Skeletal muscle tissue (tissue), 3 donors: ENCODE measurements at regions not wholly inside any gene's neighbourhood (a gene's known extent, or its start where the extent isn't known, plus 50 kb on each side); places are given as distances from the start of the nearest gene placed in this dataset.

Experiments
- H3K27ac ChIP-seq: one replicate; pipeline ENCODE4 v1.7.0; 2013; ENCODE audit warnings: mild to moderate bottlenecking, low read depth, low read length, inconsistent platforms
- H3K27me3 ChIP-seq, 3 donors: one replicate each; pipeline ENCODE4 v1.7.0; 2013; ENCODE audit warnings: low read length in 3 of 3; ENCODE audit not compliant: control insufficient read depth in 3 of 3, insufficient read depth in 3 of 3
- H3K36me3 ChIP-seq, 3 donors: one replicate each; pipeline ENCODE4 v1.7.0; 2013; ENCODE audit warnings: low read length in 3 of 3; ENCODE audit not compliant: control insufficient read depth in 3 of 3, insufficient read depth in 3 of 3
- H3K4me1 ChIP-seq, 3 donors: one replicate each; pipeline ENCODE4 v1.7.0; 2013; ENCODE audit warnings: low read length in 3 of 3, mild to moderate bottlenecking in 3 of 3; ENCODE audit not compliant: control insufficient read depth in 3 of 3, insufficient read depth in 3 of 3
- H3K4me3 ChIP-seq, 3 donors: one replicate each; pipeline ENCODE4 v1.7.0; 2013; ENCODE audit warnings: low read length in 3 of 3
- H3K9ac ChIP-seq, 3 donors: one replicate each; pipeline ENCODE4 v1.7.0; 2013; ENCODE audit warnings: low read length in 3 of 3, mild to moderate bottlenecking in 3 of 3, moderate library complexity in 2 of 3, low read depth in 1 of 3
- H3K9me3 ChIP-seq, 3 donors: one replicate each; pipeline ENCODE4 v1.7.0; 2013; ENCODE audit warnings: low read length in 3 of 3; ENCODE audit not compliant: control insufficient read depth in 3 of 3
- donor health status: Osteomylitis.

DNA sequence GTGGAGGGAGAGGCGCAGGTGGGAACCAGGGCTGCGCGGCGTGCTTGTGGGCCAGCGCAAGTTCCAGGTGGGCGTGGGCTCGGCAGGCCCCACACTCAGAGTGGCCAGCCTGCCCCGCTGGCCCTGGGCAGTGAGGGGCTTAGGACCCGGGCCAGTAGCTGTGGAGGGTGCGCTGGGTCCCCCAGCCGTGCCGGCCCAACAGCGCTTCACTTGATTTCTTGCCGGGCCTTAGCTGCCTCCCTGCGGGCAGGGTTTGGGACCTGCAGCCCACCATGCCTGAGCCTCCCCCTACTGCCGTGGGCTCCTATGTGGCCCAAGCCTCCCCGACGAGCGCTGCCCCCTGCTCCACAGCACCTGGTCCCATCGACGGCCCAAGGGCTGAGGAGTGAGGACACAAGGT lies 1636.9 kb upstream of the SLC39A10 start:
- no peak overlapping the region for H3K4me3 ChIP-seq
- no peaks in the 10 kb centered on the region for H3K9me3 ChIP-seq
- H3K9ac ChIP-seq, result no peak overlapping the region
- no peaks in the 10 kb centered on the region for H3K4me1 ChIP-seq
- H3K27me3 ChIP-seq, result no peaks in the 10 kb centered on the region
- no peaks in the 10 kb centered on the region for H3K36me3 ChIP-seq
- no peak overlapping the region for H3K27ac ChIP-seq

DNA sequence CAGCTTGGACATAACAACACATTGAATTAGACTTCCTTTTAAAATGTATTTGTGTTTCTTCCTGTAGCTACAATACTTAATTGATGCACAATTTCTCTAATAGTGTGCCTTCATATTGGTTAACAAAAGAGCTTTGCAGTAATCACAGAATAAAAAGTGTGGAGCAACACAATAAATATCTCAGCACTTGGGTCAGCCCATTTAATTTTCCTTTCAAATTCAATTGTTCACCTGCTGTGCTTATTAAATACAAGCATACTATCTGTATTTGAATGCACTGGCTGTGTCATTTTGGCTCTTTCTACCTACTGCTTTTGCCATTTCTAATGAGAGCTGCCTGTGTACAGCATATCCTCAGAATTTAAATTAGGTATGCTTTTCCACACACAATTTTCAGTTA lies 1641.3 kb upstream of the SLC39A10 start:
- no peak overlapping the region for H3K27ac ChIP-seq
- no peaks in the 10 kb centered on the region for H3K4me1 ChIP-seq
- H3K4me3 ChIP-seq, result no peak overlapping the region
- no peaks in the 10 kb centered on the region for H3K27me3 ChIP-seq
- H3K9me3 ChIP-seq, result no peaks in the 10 kb centered on the region
- H3K9ac ChIP-seq, result no peak overlapping the region
- H3K36me3 ChIP-seq, result no peaks in the 10 kb centered on the region

DNA sequence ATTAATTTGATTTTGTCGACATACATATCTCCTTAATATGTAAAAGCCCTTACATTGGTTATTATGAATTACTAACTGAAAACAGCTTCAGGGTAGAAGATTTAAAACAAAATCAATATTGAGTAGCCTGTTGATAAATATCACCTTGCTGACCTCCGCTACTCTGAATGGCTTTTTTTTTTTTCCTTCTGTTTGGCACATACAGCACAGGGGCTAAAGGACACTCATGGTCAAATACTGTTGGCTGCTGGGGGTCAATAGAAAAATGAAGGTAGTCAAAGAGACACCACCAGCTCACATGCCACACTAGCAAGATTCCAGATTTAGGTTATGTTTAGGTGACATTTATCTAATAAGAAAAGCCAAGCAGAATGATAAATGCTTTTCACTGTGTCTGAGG lies 1642.4 kb upstream of the SLC39A10 start:
- Histone ChIP-seq H3K27ac (no peak overlapping the region), H3K4me1 (no peaks in the 10 kb centered on the region), H3K9ac (no peak overlapping the region), H3K27me3 (no peaks in the 10 kb centered on the region), H3K36me3 (no peaks in the 10 kb centered on the region), H3K4me3 (no peak overlapping the region), H3K9me3 (no peaks in the 10 kb centered on the region)

DNA sequence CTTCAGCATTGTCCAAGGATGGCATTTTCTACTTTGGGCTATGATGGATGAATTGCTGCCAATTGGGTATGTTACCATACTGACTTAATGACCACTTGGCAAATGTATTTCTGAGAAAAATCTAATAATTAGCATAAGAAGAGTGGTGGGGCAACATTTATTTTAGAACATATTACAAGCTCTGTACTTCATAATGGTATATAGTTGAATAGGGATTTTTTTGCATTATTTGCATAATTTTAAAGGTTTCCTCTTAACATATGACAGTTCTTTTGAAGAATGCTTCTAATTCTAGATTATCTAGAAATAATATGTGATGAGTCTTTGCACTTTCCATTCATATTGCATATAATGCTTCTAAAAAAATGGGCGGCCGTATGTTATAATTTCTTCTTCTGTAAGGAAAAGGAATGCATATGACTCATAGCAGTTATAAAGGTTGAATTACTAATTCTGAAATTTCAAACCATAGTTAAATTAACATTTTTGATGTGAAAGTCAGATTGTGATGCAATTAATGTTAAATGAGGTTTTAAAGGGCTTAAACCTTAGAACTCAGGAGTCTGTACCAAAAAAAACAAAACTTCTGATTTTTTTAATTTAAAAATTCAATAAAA lies 1652.3 kb upstream of the SLC39A10 start:
- Histone ChIP-seq H3K9ac (no peak overlapping the region), H3K4me1 (no peaks in the 10 kb centered on the region), H3K4me3 (no peak overlapping the region)

DNA sequence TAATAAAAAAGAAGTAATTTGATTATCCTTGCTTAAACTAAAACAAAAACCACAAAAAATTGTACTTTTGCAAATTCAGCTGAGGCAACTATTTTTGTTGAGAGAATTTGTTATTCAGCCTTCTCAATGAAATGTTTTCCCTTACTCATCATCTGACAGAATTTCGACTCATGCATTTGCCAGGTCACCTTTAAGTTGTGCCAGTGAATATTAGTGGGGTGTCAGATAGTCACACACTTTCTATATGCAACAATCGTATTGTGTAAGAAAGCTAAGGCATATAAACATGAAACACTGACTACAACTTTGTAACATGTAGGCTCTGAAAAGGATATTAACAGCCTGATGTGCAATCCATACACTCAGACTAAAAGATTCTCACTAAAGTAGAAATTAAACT lies 1653.1 kb upstream of the SLC39A10 start:
- Histone ChIP-seq H3K9me3 (peaks cover 0 to 2% (median 0%) of the 10 kb centered on the region in 3 donors), H3K4me1 (no peaks in the 10 kb centered on the region), H3K27me3 (no peaks in the 10 kb centered on the region), H3K4me3 (no peak overlapping the region), H3K27ac (no peak overlapping the region), H3K36me3 (no peaks in the 10 kb centered on the region), H3K9ac (no peak overlapping the region)

More for the DNA sequence above, 1652.3 kb upstream of the SLC39A10 start:
- Histone ChIP-seq H3K27ac (no peak overlapping the region), H3K27me3 (no peaks in the 10 kb centered on the region), H3K9me3 (peaks cover 0 to 3% (median 0%) of the 10 kb centered on the region in 3 donors), H3K36me3 (no peaks in the 10 kb centered on the region)

DNA sequence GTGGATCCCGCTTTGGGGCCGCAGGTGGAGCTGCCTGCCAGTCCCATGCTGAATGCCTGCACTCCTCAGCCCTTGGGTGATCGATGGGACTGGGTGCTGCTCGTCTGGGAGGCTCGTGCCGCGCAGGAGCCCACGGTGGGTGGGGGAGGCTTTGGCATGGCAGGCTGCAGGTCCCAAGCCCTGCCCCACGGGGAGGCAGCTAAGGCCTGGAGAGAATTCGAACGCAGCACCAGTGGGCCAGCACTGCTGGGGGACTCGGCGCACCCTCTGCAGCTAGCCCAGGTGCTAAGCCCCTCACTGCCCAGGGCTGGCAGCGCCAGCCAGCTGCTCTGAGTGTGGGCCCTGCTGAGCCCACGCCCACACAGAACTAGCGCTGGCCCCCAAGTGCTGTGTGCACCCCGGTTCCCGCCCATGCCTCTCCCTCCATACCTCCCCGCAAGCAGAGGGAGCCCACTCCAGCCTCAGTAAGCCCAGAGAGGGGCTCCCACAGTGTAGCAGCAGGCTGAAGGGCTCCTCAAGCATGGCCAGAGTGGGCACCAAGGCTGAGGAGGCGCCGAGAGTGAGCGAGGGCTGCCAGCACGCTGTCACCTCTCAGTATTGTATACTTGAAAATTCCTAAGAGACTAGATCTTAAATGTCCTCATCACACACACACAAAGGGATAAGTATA lies 1654.2 kb upstream of the SLC39A10 start:
- no peaks in the 10 kb centered on the region for H3K27me3 ChIP-seq
- H3K9ac ChIP-seq, result no peak overlapping the region
- no peaks in the 10 kb centered on the region for H3K9me3 ChIP-seq
- H3K4me3 ChIP-seq, result no peak overlapping the region
- H3K36me3 ChIP-seq, result no peaks in the 10 kb centered on the region
- H3K4me1 ChIP-seq, result no peaks in the 10 kb centered on the region
- no peak overlapping the region for H3K27ac ChIP-seq

DNA sequence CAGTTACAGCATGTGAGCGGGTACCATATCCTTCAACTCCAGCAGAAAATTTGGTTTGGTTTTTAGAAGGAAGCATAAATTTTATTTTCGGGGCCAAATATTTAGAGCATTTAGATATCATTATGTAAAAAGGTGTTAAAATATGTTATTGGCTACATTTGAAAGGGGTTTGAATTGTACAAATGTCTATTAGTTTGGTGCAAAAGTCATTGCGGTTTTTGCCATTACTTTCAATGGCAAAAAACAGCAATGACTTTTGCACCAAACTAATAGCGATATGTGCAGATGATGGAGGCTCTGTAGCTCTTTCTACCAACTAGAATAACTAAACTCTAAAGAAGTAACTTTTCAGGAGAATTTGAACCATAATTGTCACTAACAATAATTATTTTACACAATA lies 1666.2 kb upstream of the SLC39A10 start:
- Histone ChIP-seq H3K9me3 (no peaks in the 10 kb centered on the region), H3K9ac (no peak overlapping the region), H3K4me1 (no peaks in the 10 kb centered on the region), H3K27ac (no peak overlapping the region), H3K36me3 (no peaks in the 10 kb centered on the region), H3K27me3 (no peaks in the 10 kb centered on the region), H3K4me3 (no peak overlapping the region)

DNA sequence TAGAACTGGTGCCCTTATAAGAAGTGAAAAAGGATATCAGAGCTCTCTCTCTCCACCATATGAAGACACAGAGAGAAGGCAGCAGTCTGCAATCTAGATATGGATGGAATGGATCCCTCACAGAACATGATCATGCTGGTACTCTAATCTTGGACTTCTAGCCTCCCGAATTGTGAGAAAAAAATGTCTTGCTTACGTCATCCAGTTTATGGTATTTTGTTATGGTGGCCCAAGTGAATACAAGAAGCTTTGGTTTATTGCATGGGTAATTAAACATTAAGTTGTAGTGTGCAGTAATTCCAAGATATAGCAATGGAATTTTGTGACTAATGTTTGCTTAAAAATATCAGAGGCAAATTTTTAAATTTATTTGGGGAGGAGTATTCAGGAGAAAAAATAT lies 1667.4 kb upstream of the SLC39A10 start:
- H3K4me1 ChIP-seq, result no peaks in the 10 kb centered on the region
- no peaks in the 10 kb centered on the region for H3K27me3 ChIP-seq
- no peak overlapping the region for H3K9ac ChIP-seq
- no peak overlapping the region for H3K27ac ChIP-seq
- H3K9me3 ChIP-seq, result no peaks in the 10 kb centered on the region
- no peak overlapping the region for H3K4me3 ChIP-seq
- H3K36me3 ChIP-seq, result no peaks in the 10 kb centered on the region

DNA sequence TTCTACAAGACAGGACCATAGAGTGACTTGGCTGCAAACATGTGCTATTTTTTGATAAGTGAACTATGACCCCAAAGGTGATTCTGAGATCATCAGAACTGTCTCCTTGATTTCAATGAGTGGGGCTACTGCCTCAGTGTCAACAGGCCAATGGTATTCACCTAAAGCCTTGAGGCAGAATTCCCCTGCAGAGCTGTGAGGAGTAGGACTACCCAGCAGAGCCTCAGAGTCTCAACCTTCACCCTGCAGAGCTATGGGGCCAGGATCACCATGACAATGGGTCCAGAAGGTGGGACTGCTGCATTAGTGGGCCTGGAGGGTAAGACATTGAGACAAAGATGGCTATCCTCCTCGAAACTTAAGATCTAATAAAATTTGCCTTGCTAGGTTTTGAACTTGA lies 1668.2 kb upstream of the SLC39A10 start:
- Histone ChIP-seq H3K4me1 (no peaks in the 10 kb centered on the region), H3K9me3 (no peaks in the 10 kb centered on the region), H3K9ac (no peak overlapping the region), H3K36me3 (no peaks in the 10 kb centered on the region), H3K27ac (no peak overlapping the region), H3K27me3 (no peaks in the 10 kb centered on the region), H3K4me3 (no peak overlapping the region)

DNA sequence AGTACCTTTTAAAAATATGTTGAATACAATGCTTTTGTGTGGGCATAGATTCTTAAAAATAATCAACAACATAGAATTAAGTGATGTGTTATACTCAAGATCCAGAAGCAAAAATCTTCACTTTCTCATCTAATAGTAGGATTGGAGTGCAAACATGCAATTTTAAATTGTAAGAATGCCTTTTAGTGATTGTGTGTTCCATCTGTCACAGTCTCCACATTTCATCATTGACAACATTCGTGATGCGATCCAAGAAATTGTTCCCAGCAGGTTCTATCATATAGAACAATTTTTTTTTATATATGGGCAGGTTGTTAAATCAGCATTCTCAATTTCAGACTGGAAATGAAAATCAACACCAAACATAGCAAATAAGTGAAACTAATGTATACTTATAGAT lies 1671.8 kb upstream of the SLC39A10 start:
- H3K36me3 ChIP-seq, result no peaks in the 10 kb centered on the region
- H3K9me3 ChIP-seq, result no peaks in the 10 kb centered on the region
- no peaks in the 10 kb centered on the region for H3K4me1 ChIP-seq
- no peak overlapping the region for H3K4me3 ChIP-seq
- H3K27me3 ChIP-seq, result no peaks in the 10 kb centered on the region
- no peak overlapping the region for H3K27ac ChIP-seq
- no peak overlapping the region for H3K9ac ChIP-seq
